ENCODE measurements at regions not wholly inside any gene's neighbourhood (a gene's known extent, or its start where the extent isn't known, plus 50 kb on each side); places are given as distances from the start of the nearest gene placed in this dataset.

DNA sequence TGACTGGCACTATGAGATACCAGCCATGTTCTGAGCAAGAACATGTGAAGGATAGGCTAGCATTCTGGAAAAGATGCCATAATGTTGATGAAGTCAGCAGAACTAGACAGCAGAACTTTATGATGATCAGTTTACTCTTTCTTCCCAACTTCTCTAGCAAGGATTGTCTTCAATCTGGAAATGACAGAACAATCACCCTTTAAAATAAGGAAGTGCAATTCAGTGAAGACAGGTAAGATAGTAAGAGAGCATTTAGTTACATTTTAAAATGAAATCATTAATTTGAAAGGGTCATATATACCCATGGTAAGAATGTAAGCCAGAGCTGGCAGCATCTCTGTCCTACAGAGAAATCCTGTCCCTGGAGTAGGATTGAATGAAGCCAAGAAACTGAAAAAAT, 66.0 kb upstream of the C12orf71 start (continued):
- TF ChIP-seq, protein P1, sequence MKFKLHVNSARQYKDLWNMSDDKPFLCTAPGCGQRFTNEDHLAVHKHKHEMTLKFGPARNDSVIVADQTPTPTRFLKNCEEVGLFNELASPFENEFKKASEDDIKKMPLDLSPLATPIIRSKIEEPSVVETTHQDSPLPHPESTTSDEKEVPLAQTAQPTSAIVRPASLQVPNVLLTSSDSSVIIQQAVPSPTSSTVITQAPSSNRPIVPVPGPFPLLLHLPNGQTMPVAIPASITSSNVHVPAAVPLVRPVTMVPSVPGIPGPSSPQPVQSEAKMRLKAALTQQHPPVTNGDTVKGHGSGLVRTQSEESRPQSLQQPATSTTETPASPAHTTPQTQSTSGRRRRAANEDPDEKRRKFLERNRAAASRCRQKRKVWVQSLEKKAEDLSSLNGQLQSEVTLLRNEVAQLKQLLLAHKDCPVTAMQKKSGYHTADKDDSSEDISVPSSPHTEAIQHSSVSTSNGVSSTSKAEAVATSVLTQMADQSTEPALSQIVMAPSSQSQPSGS (IDR thresholded peaks at IDR 0.05; ENCODE audit: low read length): no peak

All from H1 (cell line).